Mesothelial cell of epicardium (in vitro differentiated cells): ENCODE measurements at regions not wholly inside any gene's neighbourhood (a gene's known extent, or its start where the extent isn't known, plus 50 kb on each side); places are given as distances from the start of the nearest gene placed in this dataset.

ENCODE experiments used
- DNase-seq, 2 experiments: peaks; one replicate each; pipeline ENCODE4 v3.0.0; 2021; ENCODE audit warnings: low spot score in 2 of 2; ENCODE audit not compliant: unreplicated experiment in 2 of 2
- H3K27ac Mint-ChIP-seq: 2 replicates; pipeline ENCODE4 v1.8.0; 2021; ENCODE audit warnings: mixed read lengths
- H3K27me3 Mint-ChIP-seq: 2 replicates; pipeline ENCODE4 v1.8.0; 2021; ENCODE audit warnings: low read depth, mixed read lengths
- H3K36me3 Mint-ChIP-seq: 2 replicates; pipeline ENCODE4 v1.8.0; 2021; ENCODE audit warnings: mixed read lengths
- H3K4me1 Mint-ChIP-seq: 2 replicates; pipeline ENCODE4 v1.8.0; 2021; ENCODE audit warnings: mixed read lengths
- H3K4me3 Mint-ChIP-seq: 2 replicates; pipeline ENCODE4 v1.8.0; 2021; ENCODE audit warnings: mild to moderate bottlenecking, moderate library complexity, mixed read lengths
- H3K9me3 Mint-ChIP-seq: 2 replicates; pipeline ENCODE4 v1.8.0; 2021; ENCODE audit warnings: mixed read lengths
- CTCF ChIP-seq: fragments of 200-600 bp; sonication (generic); IDR thresholded peaks from one replicate; pipeline ENCODE4 v1.5.0; 2021; ENCODE audit warnings: antibody characterized with exemption; ENCODE audit not compliant: unreplicated experiment

DNA sequence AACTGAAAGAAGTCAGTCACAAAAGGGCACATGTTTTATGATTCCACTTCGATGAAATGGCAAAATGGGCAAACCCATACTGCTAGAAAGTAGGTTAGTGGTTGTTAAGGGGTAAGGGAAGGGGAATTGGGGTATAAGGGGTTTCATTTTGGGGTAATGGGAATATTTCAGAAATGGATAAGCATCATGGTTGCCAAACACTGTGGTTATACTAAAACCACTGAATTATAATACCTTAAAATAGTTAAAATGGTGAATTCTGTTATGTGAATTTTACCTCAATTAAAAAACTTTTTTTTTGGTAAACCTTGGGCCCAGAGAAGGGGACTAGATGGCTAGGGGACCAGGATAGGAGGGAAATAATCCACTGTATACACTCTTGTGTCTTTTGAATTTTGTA lies 52.3 kb upstream of the BHLHE40 start:
- no peak for DNase-seq
- TF ChIP-seq CTCF = no peak
- no peaks in the 10 kb centered on the region for H3K36me3 Mint-ChIP-seq
- no peaks in the 10 kb centered on the region for H3K4me1 Mint-ChIP-seq
- no peak overlapping the region for H3K27ac Mint-ChIP-seq
- no peaks in the 10 kb centered on the region for H3K27me3 Mint-ChIP-seq
- no peaks in the 10 kb centered on the region for H3K9me3 Mint-ChIP-seq
- H3K4me3 Mint-ChIP-seq = no peak overlapping the region

- Mint-ChIP-seq H3K36me3 (no peaks in the 10 kb centered on the region), H3K27me3 (no peaks in the 10 kb centered on the region), H3K4me1 (no peaks in the 10 kb centered on the region), H3K27ac (no peak overlapping the region), H3K4me3 (no peak overlapping the region), H3K9me3 (no peaks in the 10 kb centered on the region)
- TF ChIP-seq CTCF = no peak
- no peak for DNase-seq
Observed at GRCh38 chr3:4928277-4928789, 50.9 kb upstream of the BHLHE40 start.
